ENCODE measurements at regions not wholly inside any gene's neighbourhood (a gene's known extent, or its start where the extent isn't known, plus 50 kb on each side); places are given as distances from the start of the nearest gene placed in this dataset.
"Not testable (repeated sequence)": the region's sequence is repeated elsewhere in the genome, so short reads cannot be mapped to it uniquely, and the experiment has no call there.

DNA sequence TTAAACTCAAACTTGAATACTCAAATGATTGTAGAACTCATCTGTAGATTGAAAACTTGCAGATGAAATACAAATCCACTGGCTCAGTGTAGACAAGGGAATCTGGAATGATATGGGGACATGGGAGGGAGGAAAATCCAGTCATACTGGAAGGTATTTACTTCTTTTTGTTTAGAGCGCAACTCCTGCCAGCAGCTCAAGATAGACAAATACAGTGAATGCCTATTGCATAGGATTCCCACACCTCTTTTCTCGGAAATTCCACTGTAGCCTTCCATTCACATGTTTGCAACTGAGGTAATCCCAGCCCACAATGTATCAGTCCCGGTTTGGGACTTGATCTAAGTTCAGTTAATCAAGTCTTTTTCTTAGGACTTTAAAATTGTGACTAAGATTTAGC, 311.2 kb downstream of the PTPRC start:
- H3K4me1 ChIP-seq, result no peaks in the 10 kb centered on the region
- no peak overlapping the region for H3K4me3 ChIP-seq (ENCODE audit: low read depth, low read length)
- H3K36me3 ChIP-seq, result no peaks in the 10 kb centered on the region
- no peak for TF ChIP-seq CTCF (IDR thresholded peaks at IDR 0.05; ENCODE audit: low read depth, low read length)
- no peak for DNase-seq
- no peaks in the 10 kb centered on the region for H3K9me3 ChIP-seq
- H3K27me3 ChIP-seq, result no peaks in the 10 kb centered on the region

- Histone ChIP-seq H3K4me3 (ENCODE audit: low read depth, low read length) (no peak overlapping the region), H3K27me3 (no peaks in the 10 kb centered on the region), H3K36me3 (no peaks in the 10 kb centered on the region), H3K9me3 (no peaks in the 10 kb centered on the region), H3K4me1 (no peaks in the 10 kb centered on the region)
- DNase-seq, result no peak
- TF ChIP-seq CTCF (IDR thresholded peaks at IDR 0.05; ENCODE audit: low read depth, low read length), result no peak
Observed at GRCh38 chr1:198955085-198955484, 316.2 kb downstream of the PTPRC start.

- Histone ChIP-seq H3K4me1 (no peaks in the 10 kb centered on the region), H3K9me3 (no peaks in the 10 kb centered on the region), H3K4me3 (ENCODE audit: low read depth, low read length) (no peak overlapping the region), H3K36me3 (no peaks in the 10 kb centered on the region), H3K27me3 (no peaks in the 10 kb centered on the region)
- no peak for TF ChIP-seq CTCF (IDR thresholded peaks at IDR 0.05; ENCODE audit: low read depth, low read length)
- no peak for DNase-seq
Observed at GRCh38 chr1:198957044-198957443, 318.2 kb downstream of the PTPRC start.

DNA sequence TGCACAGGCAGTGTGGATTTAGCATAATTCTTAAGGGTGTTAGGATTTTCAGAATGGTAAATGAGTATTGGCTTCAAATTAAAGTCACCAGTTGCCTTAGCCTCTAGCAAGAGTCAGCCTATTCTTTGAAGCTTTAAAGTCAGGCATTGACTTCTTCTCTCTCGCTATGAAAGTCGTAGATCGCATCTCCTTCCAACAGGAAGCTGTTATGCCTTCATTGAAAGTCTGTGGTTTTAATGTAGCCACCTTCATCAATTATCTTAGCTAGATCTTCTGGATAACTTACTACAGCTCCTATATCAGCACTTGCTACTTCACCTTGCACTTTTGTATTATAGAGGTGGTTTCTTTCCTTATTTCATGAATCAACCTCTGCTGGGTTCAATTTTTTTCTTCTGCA, 320.2 kb downstream of the PTPRC start:
- no peaks in the 10 kb centered on the region for H3K36me3 ChIP-seq

GRCh38 chr1:198959676-198960075, 320.8 kb downstream of the PTPRC start:
- H3K36me3 ChIP-seq, result no peaks in the 10 kb centered on the region
- no peaks in the 10 kb centered on the region for H3K9me3 ChIP-seq
- TF ChIP-seq CTCF (IDR thresholded peaks at IDR 0.05; ENCODE audit: low read depth, low read length), result no peak
- DNase-seq, result no peak
- no peaks in the 10 kb centered on the region for H3K27me3 ChIP-seq
- H3K4me3 ChIP-seq (ENCODE audit: low read depth, low read length), result no peak overlapping the region
- H3K4me1 ChIP-seq, result no peaks in the 10 kb centered on the region

More for the DNA sequence above, 320.2 kb downstream of the PTPRC start:
- no peaks in the 10 kb centered on the region for H3K27me3 ChIP-seq
- no peaks in the 10 kb centered on the region for H3K4me1 ChIP-seq
- no peak overlapping the region for H3K4me3 ChIP-seq (ENCODE audit: low read depth, low read length)
- no peak for TF ChIP-seq CTCF (IDR thresholded peaks at IDR 0.05; ENCODE audit: low read depth, low read length)
- no peak for DNase-seq
- no peaks in the 10 kb centered on the region for H3K9me3 ChIP-seq

DNA sequence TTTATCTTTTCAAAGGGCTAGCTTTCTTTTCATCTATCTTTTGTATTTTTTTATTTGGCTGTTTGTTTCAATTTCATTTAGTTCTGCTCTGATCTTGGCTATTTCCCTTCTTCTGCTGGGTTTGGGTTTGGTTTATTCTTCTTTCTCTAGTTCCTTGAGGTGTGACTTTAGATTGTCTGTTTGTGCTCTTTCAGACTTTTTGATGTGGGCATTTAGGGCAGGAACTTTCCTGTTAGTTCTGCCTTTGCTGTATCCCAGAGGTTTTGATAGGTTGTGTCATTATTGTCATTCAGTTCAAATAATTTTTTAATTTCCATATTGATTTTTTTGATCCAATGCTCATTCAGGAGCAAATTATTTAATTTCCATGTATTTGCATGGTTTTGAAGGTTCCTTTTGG, 325.0 kb downstream of the PTPRC start:
- peaks cover 13% of the 10 kb centered on the region for H3K4me1 ChIP-seq
- H3K9me3 ChIP-seq; H3K27me3 ChIP-seq; H3K4me3 ChIP-seq (ENCODE audit: low read depth, low read length); H3K36me3 ChIP-seq; DNase-seq: not testable (repeated sequence)

DNA sequence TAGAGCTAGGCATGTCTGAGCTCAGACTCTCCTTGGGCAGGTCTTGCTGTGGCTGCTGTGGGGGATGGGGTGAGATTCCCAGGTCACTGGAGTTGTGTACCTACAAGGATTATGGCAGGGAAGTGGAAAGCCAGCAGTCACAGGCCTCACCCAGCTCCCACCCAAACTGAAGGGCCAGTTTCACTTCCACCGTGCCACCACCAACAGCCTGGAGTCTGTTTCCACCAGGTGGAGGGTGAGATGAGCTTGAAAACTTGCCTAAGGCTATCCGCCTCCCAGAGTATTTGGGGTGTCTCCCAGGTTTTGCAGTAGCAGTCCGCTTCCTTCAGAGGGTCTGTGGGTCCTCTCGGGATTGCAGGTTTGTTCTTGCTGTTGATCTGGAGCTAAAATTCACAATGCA, 327.7 kb downstream of the PTPRC start:
- Histone ChIP-seq H3K4me1 (peaks cover 13% of the 10 kb centered on the region), H3K4me3 (ENCODE audit: low read depth, low read length) (no peak overlapping the region), H3K36me3 (no peaks in the 10 kb centered on the region), H3K9me3 (no peaks in the 10 kb centered on the region), H3K27me3 (no peaks in the 10 kb centered on the region)
- no peak for TF ChIP-seq CTCF (IDR thresholded peaks at IDR 0.05; ENCODE audit: low read depth, low read length)
- DNase-seq, result no peak

All from BE2C (cell line).